ENCODE measurements at regions not wholly inside any gene's neighbourhood (a gene's known extent, or its start where the extent isn't known, plus 50 kb on each side); places are given as distances from the start of the nearest gene placed in this dataset.

DNA sequence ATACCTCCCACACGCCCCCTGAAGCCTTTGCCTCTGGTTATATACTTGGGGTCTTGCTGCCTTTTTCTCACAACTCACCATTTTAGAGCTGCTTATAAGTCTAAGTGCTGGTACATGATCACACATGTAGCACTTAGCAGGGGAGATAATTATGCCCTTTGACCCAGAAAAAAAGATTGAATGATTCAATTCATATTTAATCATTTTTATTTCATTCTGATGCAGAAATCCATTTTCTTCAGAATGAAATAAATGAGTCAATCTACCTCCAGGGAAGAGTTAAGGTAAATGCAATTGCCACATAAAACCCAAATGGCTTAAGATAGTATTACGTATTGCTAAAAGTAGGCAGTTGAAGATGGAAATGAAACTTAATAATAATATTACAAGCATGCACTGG is 414.6 kb upstream of the PRICKLE1 start:
- no peak for DNase-seq (ENCODE audit: low spot score)
- ChIA-PET POLR2A (ENCODE audit: low non-redundant PET) (no interaction called here), CTCF (interaction anchor here (0.6 kb wide), 1 partner anchor 175 kb away, joined by 5 read pairs; no protein-coding TSS in a partner anchor)
- TF ChIP-seq, protein P1, sequence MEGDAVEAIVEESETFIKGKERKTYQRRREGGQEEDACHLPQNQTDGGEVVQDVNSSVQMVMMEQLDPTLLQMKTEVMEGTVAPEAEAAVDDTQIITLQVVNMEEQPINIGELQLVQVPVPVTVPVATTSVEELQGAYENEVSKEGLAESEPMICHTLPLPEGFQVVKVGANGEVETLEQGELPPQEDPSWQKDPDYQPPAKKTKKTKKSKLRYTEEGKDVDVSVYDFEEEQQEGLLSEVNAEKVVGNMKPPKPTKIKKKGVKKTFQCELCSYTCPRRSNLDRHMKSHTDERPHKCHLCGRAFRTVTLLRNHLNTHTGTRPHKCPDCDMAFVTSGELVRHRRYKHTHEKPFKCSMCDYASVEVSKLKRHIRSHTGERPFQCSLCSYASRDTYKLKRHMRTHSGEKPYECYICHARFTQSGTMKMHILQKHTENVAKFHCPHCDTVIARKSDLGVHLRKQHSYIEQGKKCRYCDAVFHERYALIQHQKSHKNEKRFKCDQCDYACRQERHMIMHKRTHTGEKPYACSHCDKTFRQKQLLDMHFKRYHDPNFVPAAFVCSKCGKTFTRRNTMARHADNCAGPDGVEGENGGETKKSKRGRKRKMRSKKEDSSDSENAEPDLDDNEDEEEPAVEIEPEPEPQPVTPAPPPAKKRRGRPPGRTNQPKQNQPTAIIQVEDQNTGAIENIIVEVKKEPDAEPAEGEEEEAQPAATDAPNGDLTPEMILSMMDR (conservative IDR thresholded peaks at IDR 0.05; ENCODE audit: low read depth): no peak
- H3K27ac ChIP-seq: no peak overlapping the region

DNA sequence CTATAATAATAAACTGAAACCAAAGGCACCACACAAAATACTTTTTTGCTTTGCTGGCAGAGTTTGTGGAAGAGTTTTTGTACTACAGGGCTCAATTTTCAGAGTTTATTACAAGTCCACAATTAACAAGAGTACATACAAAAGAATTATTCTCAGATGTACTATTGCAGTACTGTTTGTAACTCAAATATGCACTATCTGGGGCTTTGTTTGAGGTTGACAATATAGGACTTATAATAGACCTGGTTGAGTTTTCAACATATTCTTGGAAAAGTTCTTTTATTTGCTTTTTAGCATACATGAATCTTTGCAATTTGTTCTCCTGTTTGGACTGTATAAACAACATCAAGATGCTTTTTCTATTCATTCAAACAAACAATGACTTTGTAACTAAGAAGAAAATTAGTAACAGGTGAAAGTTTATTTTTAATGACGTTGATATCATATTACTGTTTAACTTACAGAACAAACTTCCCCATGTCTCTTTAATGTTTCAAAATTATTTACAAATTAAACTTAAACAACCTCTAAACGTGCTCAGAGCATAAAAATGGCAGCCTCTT is 407.4 kb upstream of the PRICKLE1 start:
- ChIA-PET POLR2A (ENCODE audit: low non-redundant PET) (no interaction called here), CTCF (interaction anchor here (0.7 kb wide), 1 partner anchor 129 kb away, joined by 5 read pairs; no protein-coding TSS in a partner anchor)
- no peak overlapping the region for H3K27ac ChIP-seq
- TF ChIP-seq, protein P1 (conservative IDR thresholded peaks at IDR 0.05; ENCODE audit: low read depth): no peak
- no peak for DNase-seq (ENCODE audit: low spot score)

DNA sequence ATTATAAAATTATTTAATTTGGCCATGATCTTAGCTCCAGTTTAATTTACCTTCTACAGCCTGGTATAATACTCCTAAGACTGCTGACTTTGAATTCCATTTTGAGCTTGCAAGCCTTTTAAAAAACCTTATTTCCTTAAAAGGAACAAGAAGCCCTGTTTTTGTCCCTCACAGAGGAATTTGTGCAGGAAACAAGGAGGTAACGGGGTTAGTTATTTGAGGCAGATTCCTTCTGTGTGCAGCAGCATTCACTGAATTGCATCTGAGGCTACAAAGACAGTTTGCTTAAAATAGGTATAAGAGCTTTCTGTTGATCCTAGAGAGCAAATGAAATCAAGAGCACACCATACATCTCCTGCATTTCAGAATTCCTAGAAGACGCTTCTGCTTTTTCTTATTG is 403.3 kb upstream of the PRICKLE1 start:
- ChIA-PET POLR2A (ENCODE audit: low non-redundant PET) (no interaction called here), CTCF (no interaction called here)
- TF ChIP-seq, protein P1 (conservative IDR thresholded peaks at IDR 0.05; ENCODE audit: low read depth): no peak
- H3K27ac ChIP-seq: no peak overlapping the region
- DNase-seq (ENCODE audit: low spot score): no peak

DNA sequence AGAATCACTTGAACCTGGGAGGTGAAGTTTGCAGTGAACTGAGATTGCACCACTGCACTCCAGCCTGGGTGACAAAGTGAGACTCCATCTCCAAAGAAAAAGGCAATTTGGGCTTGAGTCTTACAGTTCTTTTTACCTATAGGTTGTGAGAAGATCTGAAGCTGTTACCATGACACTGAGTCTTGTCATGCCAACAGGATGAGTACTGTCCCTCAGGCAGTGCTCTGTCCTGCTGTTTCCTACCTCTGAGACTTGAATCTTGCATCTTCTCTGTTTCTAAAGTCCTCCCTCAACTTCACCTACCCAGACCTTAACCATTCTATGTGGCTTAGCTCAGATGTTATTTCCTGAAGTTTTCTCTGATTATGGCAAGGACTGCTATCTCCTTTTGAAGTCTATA is 400.8 kb upstream of the PRICKLE1 start:
- H3K27ac ChIP-seq: no peak overlapping the region
- TF ChIP-seq, protein P1 (conservative IDR thresholded peaks at IDR 0.05; ENCODE audit: low read depth): no peak
- DNase-seq (ENCODE audit: low spot score): no peak
- ChIA-PET POLR2A (ENCODE audit: low non-redundant PET) (no interaction called here), CTCF (no interaction called here)

DNA sequence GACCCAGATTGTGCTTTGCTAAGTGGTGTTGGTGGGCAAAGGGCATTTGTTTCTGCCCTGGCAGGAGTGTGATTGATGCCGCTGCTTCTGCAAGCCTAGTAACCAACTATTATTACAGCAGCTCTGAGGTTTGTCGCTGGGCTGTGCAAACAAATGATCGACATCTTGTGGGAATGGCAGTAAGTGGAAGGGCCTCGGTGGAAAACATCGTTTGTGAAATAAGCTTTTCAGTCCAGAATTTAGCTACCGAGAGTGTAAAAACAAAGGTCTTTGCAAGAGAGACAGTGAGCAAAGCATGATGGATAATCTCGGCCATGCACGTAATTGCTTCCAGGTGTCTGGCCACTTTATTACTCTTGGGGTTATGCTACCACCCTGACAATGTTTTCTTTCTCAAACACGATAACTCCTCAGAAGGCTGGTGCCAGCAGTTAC is 397.7 kb upstream of the PRICKLE1 start:
- ChIA-PET POLR2A (ENCODE audit: low non-redundant PET) (no interaction called here), CTCF (no interaction called here)
- H3K27ac ChIP-seq: no peak overlapping the region
- TF ChIP-seq, protein P1 (conservative IDR thresholded peaks at IDR 0.05; ENCODE audit: low read depth): no peak
- DNase-seq (ENCODE audit: low spot score): no peak

DNA sequence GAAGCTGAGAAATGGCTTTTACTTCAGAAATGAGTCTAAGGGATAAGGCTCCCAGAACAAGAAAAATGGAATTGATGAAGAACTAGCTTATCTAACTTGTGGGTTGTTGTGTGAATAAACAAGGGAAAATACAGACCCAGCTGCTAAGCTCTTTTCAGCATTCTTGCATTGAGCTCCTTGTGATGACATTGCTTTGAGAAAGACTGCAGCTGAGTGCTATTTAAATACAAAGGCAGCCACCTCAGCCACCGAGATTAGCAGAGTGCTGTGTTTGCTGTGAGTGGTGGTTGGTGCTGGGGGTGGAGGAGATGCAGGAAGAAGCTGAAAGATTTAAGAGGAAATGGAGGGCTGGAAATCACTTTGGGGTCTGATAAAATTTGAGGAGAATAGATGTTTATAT is 396.0 kb upstream of the PRICKLE1 start:
- TF ChIP-seq, protein P1 (conservative IDR thresholded peaks at IDR 0.05; ENCODE audit: low read depth): no peak
- ChIA-PET CTCF (no interaction called here), POLR2A (ENCODE audit: low non-redundant PET) (no interaction called here)
- H3K27ac ChIP-seq: no peak overlapping the region
- DNase-seq (ENCODE audit: low spot score): no peak
